ENCODE measurements at regions not wholly inside any gene's neighbourhood (a gene's known extent, or its start where the extent isn't known, plus 50 kb on each side); places are given as distances from the start of the nearest gene placed in this dataset.

- no peak for TF ChIP-seq CTCF (IDR thresholded peaks at IDR 0.05)
- TF ChIP-seq EZH2 (IDR thresholded peaks at IDR 0.05; ENCODE audit: borderline replicate concordance, insufficient read depth, low read depth, low read length, poor library complexity, severe bottlenecking): no peak
These were observed 293.0 kb upstream of the NAV3 start for GRCh38 chr12:77537663-77538062.
